WTC11 (cell line): ENCODE measurements at regions not wholly inside any gene's neighbourhood (a gene's known extent, or its start where the extent isn't known, plus 50 kb on each side); places are given as distances from the start of the nearest gene placed in this dataset.

Source experiments
- ATAC-seq: fragments of 200-7000 bp; cut with Tn5 transposase; 2 replicates; pipeline ENCODE4 v1.10.0; 2021; ENCODE audit warnings: mild to moderate bottlenecking, moderate library complexity
- CTCF ChIA-PET: fragments of 300-600 bp; sonication (Branson Sonifier 250); formaldehyde crosslinking; loops from one replicate; lab custom pipeline; 2021; ENCODE audit warnings: antibody characterized with exemption; lab: Charles Lee
- POLR2A ChIA-PET: fragments of 350-600 bp; sonication (Branson Sonifier 250); formaldehyde crosslinking; loops from one replicate; lab custom pipeline; 2021; ENCODE audit warnings: antibody characterized with exemption; lab: Charles Lee
- DNase-seq: peaks from one replicate; pipeline ENCODE4 v3.0.0; 2021; ENCODE audit warnings: low spot score
- H3K27ac Mint-ChIP-seq: 2 replicates; pipeline ENCODE4 v1.8.0; 2021; ENCODE audit warnings: mixed read lengths
- H3K27me3 Mint-ChIP-seq: 2 replicates; pipeline ENCODE4 v1.8.0; 2021; ENCODE audit warnings: low read depth, mild to moderate bottlenecking, moderate library complexity, mixed read lengths
- H3K36me3 Mint-ChIP-seq: 2 replicates; pipeline ENCODE4 v1.8.0; 2021; ENCODE audit warnings: mixed read lengths
- H3K4me1 Mint-ChIP-seq: 2 replicates; pipeline ENCODE4 v1.8.0; 2022; ENCODE audit warnings: mixed read lengths
- H3K4me3 Mint-ChIP-seq: 2 replicates; pipeline ENCODE4 v1.8.0; 2021; ENCODE audit warnings: mild to moderate bottlenecking, moderate library complexity, mixed read lengths
- H3K9me3 Mint-ChIP-seq: 2 replicates; pipeline ENCODE4 v1.8.0; 2021; ENCODE audit warnings: mixed read lengths
- ATF2 ChIP-seq: sonication (generic); formaldehyde crosslinking; IDR thresholded peaks from 2 replicates; pipeline ENCODE4 v1.8.1; 2022; ENCODE audit warnings: low read depth, missing genetic modification reagents, borderline replicate concordance
- ATF3 ChIP-seq: sonication (generic); formaldehyde crosslinking; conservative IDR thresholded peaks from 2 replicates; pipeline ENCODE4 v1.8.1; 2022; ENCODE audit warnings: mild to moderate bottlenecking, missing genetic modification reagents
- E2F4 ChIP-seq: sonication (generic); formaldehyde crosslinking; IDR thresholded peaks from 2 replicates; pipeline ENCODE4 v1.8.1; 2022; ENCODE audit warnings: low read depth, mild to moderate bottlenecking, moderate library complexity, missing genetic modification reagents, borderline replicate concordance
- FOXP4 ChIP-seq: sonication (generic); formaldehyde crosslinking; IDR thresholded peaks from 2 replicates; pipeline ENCODE4 v1.8.0; 2022; ENCODE audit warnings: mild to moderate bottlenecking, missing genetic modification reagents
- GTF2I ChIP-seq: fragments of 250-450 bp; sonication (Bioruptor Pico); conservative IDR thresholded peaks from 2 replicates; pipeline ENCODE4 v1.4.0; 2021; ENCODE audit warnings: mild to moderate bottlenecking
- JUN ChIP-seq: sonication (generic); formaldehyde crosslinking; IDR thresholded peaks from 2 replicates; pipeline ENCODE4 v1.8.0; 2023; ENCODE audit warnings: mild to moderate bottlenecking, missing genetic modification reagents
- PRRX2 ChIP-seq: fragments of 250-450 bp; sonication (Bioruptor Pico); IDR thresholded peaks from 2 replicates; pipeline ENCODE4 v1.8.0; 2021; ENCODE audit warnings: mild to moderate bottlenecking
- RELA ChIP-seq: sonication (generic); formaldehyde crosslinking; IDR thresholded peaks from 2 replicates; pipeline ENCODE4 v1.8.1; 2022; ENCODE audit warnings: missing genetic modification reagents, mild to moderate bottlenecking, borderline replicate concordance
- STAT6 ChIP-seq: sonication (generic); formaldehyde crosslinking; conservative IDR thresholded peaks from 2 replicates; pipeline ENCODE4 v1.8.1; 2023; ENCODE audit warnings: mild to moderate bottlenecking, low read depth, missing genetic modification reagents, moderate library complexity
- ZNF232 ChIP-seq: sonication (generic); formaldehyde crosslinking; IDR thresholded peaks from 2 replicates; pipeline ENCODE4 v1.8.0; 2022; ENCODE audit warnings: mild to moderate bottlenecking, missing genetic modification reagents
- ZNF281 ChIP-seq: sonication (generic); formaldehyde crosslinking; IDR thresholded peaks from 2 replicates; pipeline ENCODE4 v1.8.0; 2023; ENCODE audit warnings: mild to moderate bottlenecking, missing genetic modification reagents
- ZNF512 ChIP-seq: sonication (generic); formaldehyde crosslinking; IDR thresholded peaks from 2 replicates; pipeline ENCODE4 v1.8.1; 2022; ENCODE audit warnings: missing genetic modification reagents, borderline replicate concordance
- TF ChIP-seq, protein P1 (sequence below): fragments of 250-450 bp; sonication (Bioruptor Pico); IDR thresholded peaks from 2 replicates; pipeline ENCODE4 v1.9.0; 2021; ENCODE audit warnings: mild to moderate bottlenecking
- TF ChIP-seq, protein P2 (sequence below): sonication (generic); formaldehyde crosslinking; IDR thresholded peaks from 2 replicates; pipeline ENCODE4 v1.8.1; 2023; ENCODE audit warnings: mild to moderate bottlenecking, moderate library complexity, missing genetic modification reagents

GRCh38 chr20:24812373-24812772 lies 136.7 kb upstream of the CST7 start:
- ChIA-PET POLR2A (no interaction called here), CTCF (no interaction called here)
- Mint-ChIP-seq H3K4me3 (no peak overlapping the region), H3K9me3 (peaks cover 3% of the 10 kb centered on the region; the same call in 1 of the 2 replicates), H3K36me3 (no peaks in the 10 kb centered on the region), H3K27me3 (no peaks in the 10 kb centered on the region), H3K4me1 (no peaks in the 10 kb centered on the region), H3K27ac (no peak overlapping the region)
- TF ChIP-seq FOXP4 (CRISPR knock-in tag): no peak
- TF ChIP-seq, protein P1, sequence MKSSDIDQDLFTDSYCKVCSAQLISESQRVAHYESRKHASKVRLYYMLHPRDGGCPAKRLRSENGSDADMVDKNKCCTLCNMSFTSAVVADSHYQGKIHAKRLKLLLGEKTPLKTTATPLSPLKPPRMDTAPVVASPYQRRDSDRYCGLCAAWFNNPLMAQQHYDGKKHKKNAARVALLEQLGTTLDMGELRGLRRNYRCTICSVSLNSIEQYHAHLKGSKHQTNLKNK: no peak
- ATAC-seq (no peak), DNase-seq (no peak)

DNA sequence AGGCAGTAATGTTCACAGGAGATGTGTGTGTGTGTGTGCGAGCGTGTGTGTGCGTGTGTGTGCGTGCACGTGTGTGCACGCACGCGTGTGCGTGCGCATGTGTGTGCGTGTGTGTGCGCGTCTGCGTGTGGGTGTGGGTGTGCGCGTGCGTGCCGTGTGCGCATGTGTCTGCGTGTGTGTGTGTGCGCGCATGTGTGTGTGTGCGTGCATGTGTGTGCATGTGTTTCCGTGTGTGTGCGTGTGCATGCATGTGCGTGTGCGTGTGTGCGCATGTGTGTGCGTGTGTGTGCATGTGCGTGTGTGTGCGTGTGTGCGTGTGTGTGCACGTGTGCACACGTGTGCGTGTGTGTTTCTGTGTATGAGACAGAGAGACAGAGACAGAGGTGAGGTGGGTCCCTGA lies 136.0 kb upstream of the CST7 start:
- Mint-ChIP-seq H3K36me3 (no peaks in the 10 kb centered on the region), H3K4me3 (no peak overlapping the region), H3K4me1 (no peaks in the 10 kb centered on the region), H3K27me3 (no peaks in the 10 kb centered on the region), H3K9me3 (peaks cover 3% of the 10 kb centered on the region; the same call in 1 of the 2 replicates), H3K27ac (no peak overlapping the region)
- CTCF ChIA-PET: no interaction called here
- no peak for DNase-seq
- no peak for ATAC-seq
- POLR2A ChIA-PET: no interaction called here
- no peak for TF ChIP-seq STAT6 (CRISPR knock-in tag)
- TF ChIP-seq ZNF232: no peak
- no peak for TF ChIP-seq ATF2 (CRISPR knock-in tag)

DNA sequence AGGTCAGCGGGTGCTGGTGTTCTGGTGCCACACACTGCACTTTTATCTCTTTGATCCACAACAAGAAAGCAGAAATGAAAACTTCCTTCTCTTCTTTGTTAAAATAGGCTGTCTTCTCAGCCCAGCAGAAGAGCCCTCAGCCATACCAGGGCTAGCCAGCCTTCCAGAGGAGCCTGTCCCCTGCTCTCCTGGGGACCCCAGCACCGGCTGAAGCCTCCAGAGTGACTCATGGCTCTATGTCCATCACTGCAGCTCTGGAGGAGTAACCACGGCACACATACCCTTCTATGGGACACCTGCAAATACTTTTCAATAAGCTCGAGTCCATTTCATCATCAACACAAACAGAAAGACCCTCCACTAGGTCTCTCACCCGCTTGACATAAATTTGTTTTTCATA lies 135.6 kb upstream of the CST7 start:
- POLR2A ChIA-PET: no interaction called here
- H3K27ac Mint-ChIP-seq: no peak overlapping the region
- no peak for ATAC-seq
- H3K4me3 Mint-ChIP-seq: no peak overlapping the region
- CTCF ChIA-PET: no interaction called here
- no peaks in the 10 kb centered on the region for H3K27me3 Mint-ChIP-seq
- peaks cover 3% of the 10 kb centered on the region; the same call in 1 of the 2 replicates for H3K9me3 Mint-ChIP-seq
- H3K4me1 Mint-ChIP-seq: no peaks in the 10 kb centered on the region
- H3K36me3 Mint-ChIP-seq: no peaks in the 10 kb centered on the region
- DNase-seq: no peak
- TF ChIP-seq ZNF512 (no peak), RELA (CRISPR knock-in tag) (no peak), PRRX2 (CRISPR knock-in tag) (no peak), ZNF281 (CRISPR knock-in tag) (no peak), E2F4 (CRISPR knock-in tag) (no peak), ATF3 (CRISPR knock-in tag) (no peak), JUN (CRISPR knock-in tag) (no peak), GTF2I (CRISPR knock-in tag) (no peak)
- TF ChIP-seq, protein P2, sequence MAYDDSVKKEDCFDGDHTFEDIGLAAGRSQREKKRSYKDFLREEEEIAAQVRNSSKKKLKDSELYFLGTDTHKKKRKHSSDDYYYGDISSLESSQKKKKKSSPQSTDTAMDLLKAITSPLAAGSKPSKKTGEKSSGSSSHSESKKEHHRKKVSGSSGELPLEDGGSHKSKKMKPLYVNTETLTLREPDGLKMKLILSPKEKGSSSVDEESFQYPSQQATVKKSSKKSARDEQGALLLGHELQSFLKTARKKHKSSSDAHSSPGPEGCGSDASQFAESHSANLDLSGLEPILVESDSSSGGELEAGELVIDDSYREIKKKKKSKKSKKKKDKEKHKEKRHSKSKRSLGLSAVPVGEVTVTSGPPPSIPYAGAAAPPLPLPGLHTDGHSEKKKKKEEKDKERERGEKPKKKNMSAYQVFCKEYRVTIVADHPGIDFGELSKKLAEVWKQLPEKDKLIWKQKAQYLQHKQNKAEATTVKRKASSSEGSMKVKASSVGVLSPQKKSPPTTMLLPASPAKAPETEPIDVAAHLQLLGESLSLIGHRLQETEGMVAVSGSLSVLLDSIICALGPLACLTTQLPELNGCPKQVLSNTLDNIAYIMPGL (CRISPR knock-in tag): no peak
